IPS DF 19.7 (cell line): ENCODE measurements at regions not wholly inside any gene's neighbourhood (a gene's known extent, or its start where the extent isn't known, plus 50 kb on each side); places are given as distances from the start of the nearest gene placed in this dataset.
A peak's percentile ranks its signal among the peaks of the same experiment; 100 is the strongest.
"Not testable (repeated sequence)": the region's sequence is repeated elsewhere in the genome, so short reads cannot be mapped to it uniquely, and the experiment has no call there.

ENCODE experiments used
- DNase-seq: peaks from one replicate; pipeline ENCODE4 v3.0.0-alpha.2; 2013; ENCODE audit warnings: low read depth, low spot score

- DNase-seq: no peak
Observed at GRCh38 chr9:759983-760736, 81.3 kb upstream of the DMRT1 start.

GRCh38 chr9:761176-761792 lies 80.2 kb upstream of the DMRT1 start:
- DNase-seq: no peak

GRCh38 chr9:761793-762560 lies 79.5 kb upstream of the DMRT1 start:
- DNase-seq: no peak

- DNase-seq: no peak
Observed at GRCh38 chr9:763692-764091, 77.8 kb upstream of the DMRT1 start.

- DNase-seq: peak; percentile 93
Observed at GRCh38 chr9:764105-764524, 77.4 kb upstream of the DMRT1 start.

GRCh38 chr9:764986-765385 lies 76.5 kb upstream of the DMRT1 start:
- no peak for DNase-seq

- not testable (repeated sequence) for DNase-seq
Observed at GRCh38 chr9:767061-767561, 74.4 kb upstream of the DMRT1 start.

GRCh38 chr9:776086-776485 lies 65.4 kb upstream of the DMRT1 start:
- DNase-seq: no peak

- no peak for DNase-seq
Observed at GRCh38 chr9:777978-778377, 63.5 kb upstream of the DMRT1 start.

GRCh38 chr9:784202-784601 lies 57.3 kb upstream of the DMRT1 start:
- no peak for DNase-seq

GRCh38 chr9:784916-785315 lies 56.6 kb upstream of the DMRT1 start:
- no peak for DNase-seq

- DNase-seq: no peak
Observed at GRCh38 chr9:785997-786396, 55.5 kb upstream of the DMRT1 start.

- DNase-seq: no peak
Observed at GRCh38 chr9:786405-786804, 55.1 kb upstream of the DMRT1 start.

- no peak for DNase-seq
Observed at GRCh38 chr9:788777-789176, 52.7 kb upstream of the DMRT1 start.
